Activated naive CD8-positive, alpha-beta T cell treated with anti-CD3 and anti-CD28 coated beads for 36 hours (primary cell): ENCODE measurements at regions not wholly inside any gene's neighbourhood (a gene's known extent, or its start where the extent isn't known, plus 50 kb on each side); places are given as distances from the start of the nearest gene placed in this dataset.

Source experiments
- DNase-seq: peaks from one replicate; pipeline ENCODE4 v3.0.0; 2021
- H3K27ac Mint-ChIP-seq: one replicate; pipeline ENCODE4 v1.8.0; 2022; ENCODE audit warnings: mild to moderate bottlenecking, moderate library complexity, mixed read lengths
- H3K27me3 Mint-ChIP-seq: one replicate; pipeline ENCODE4 v1.8.0; 2022; ENCODE audit warnings: mild to moderate bottlenecking, mixed read lengths
- H3K36me3 Mint-ChIP-seq: one replicate; pipeline ENCODE4 v1.8.0; 2021; ENCODE audit warnings: mild to moderate bottlenecking, mixed read lengths
- H3K4me1 Mint-ChIP-seq: one replicate; pipeline ENCODE4 v1.8.0; 2021; ENCODE audit warnings: mixed read lengths
- H3K4me3 Mint-ChIP-seq: one replicate; pipeline ENCODE4 v1.8.0; 2022; ENCODE audit warnings: mild to moderate bottlenecking, moderate library complexity, mixed read lengths
- H3K9me3 Mint-ChIP-seq: one replicate; pipeline ENCODE4 v1.8.0; 2022; ENCODE audit warnings: mixed read lengths

- Mint-ChIP-seq H3K27ac (no peak overlapping the region), H3K4me1 (no peaks in the 10 kb centered on the region), H3K4me3 (no peak overlapping the region), H3K36me3 (no peaks in the 10 kb centered on the region), H3K9me3 (no peaks in the 10 kb centered on the region), H3K27me3 (no peaks in the 10 kb centered on the region)
- no peak for DNase-seq
These were observed 99.5 kb downstream of the LYPLAL1 start for GRCh38 chr1:219273088-219273686.

- H3K9me3 Mint-ChIP-seq = no peaks in the 10 kb centered on the region
- H3K4me1 Mint-ChIP-seq = no peaks in the 10 kb centered on the region
- H3K27me3 Mint-ChIP-seq = no peaks in the 10 kb centered on the region
- no peak overlapping the region for H3K27ac Mint-ChIP-seq
- no peaks in the 10 kb centered on the region for H3K36me3 Mint-ChIP-seq
- DNase-seq = no peak
- no peak overlapping the region for H3K4me3 Mint-ChIP-seq
These were observed 98.3 kb downstream of the LYPLAL1 start for GRCh38 chr1:219271818-219272535.

GRCh38 chr1:219269171-219269570, 95.5 kb downstream of the LYPLAL1 start:
- no peak overlapping the region for H3K27ac Mint-ChIP-seq
- no peaks in the 10 kb centered on the region for H3K36me3 Mint-ChIP-seq
- no peak for DNase-seq
- H3K27me3 Mint-ChIP-seq = no peaks in the 10 kb centered on the region
- no peaks in the 10 kb centered on the region for H3K9me3 Mint-ChIP-seq
- no peak overlapping the region for H3K4me3 Mint-ChIP-seq
- H3K4me1 Mint-ChIP-seq = no peaks in the 10 kb centered on the region

- Mint-ChIP-seq H3K9me3 (peaks cover 3% of the 10 kb centered on the region), H3K4me1 (no peaks in the 10 kb centered on the region), H3K4me3 (no peak overlapping the region), H3K27ac (no peak overlapping the region), H3K36me3 (no peaks in the 10 kb centered on the region), H3K27me3 (no peaks in the 10 kb centered on the region)
- DNase-seq = no peak
These were observed 92.8 kb downstream of the LYPLAL1 start for GRCh38 chr1:219266524-219266923.

GRCh38 chr1:219265026-219265515, 91.4 kb downstream of the LYPLAL1 start:
- peaks cover 6% of the 10 kb centered on the region for H3K9me3 Mint-ChIP-seq
- DNase-seq = no peak
- no peaks in the 10 kb centered on the region for H3K27me3 Mint-ChIP-seq
- H3K4me1 Mint-ChIP-seq = no peaks in the 10 kb centered on the region
- H3K36me3 Mint-ChIP-seq = peaks cover 1% of the 10 kb centered on the region
- no peak overlapping the region for H3K27ac Mint-ChIP-seq
- H3K4me3 Mint-ChIP-seq = no peak overlapping the region

- DNase-seq = no peak
- Mint-ChIP-seq H3K4me3 (no peak overlapping the region), H3K4me1 (no peaks in the 10 kb centered on the region), H3K27me3 (no peaks in the 10 kb centered on the region), H3K27ac (no peak overlapping the region), H3K36me3 (peaks cover 2% of the 10 kb centered on the region), H3K9me3 (peaks cover 6% of the 10 kb centered on the region)
These were observed 90.9 kb downstream of the LYPLAL1 start for GRCh38 chr1:219264561-219264960.
